Neural progenitor cell (in vitro differentiated cells): ENCODE measurements at regions not wholly inside any gene's neighbourhood (a gene's known extent, or its start where the extent isn't known, plus 50 kb on each side); places are given as distances from the start of the nearest gene placed in this dataset.

Source experiments
- DNase-seq: peaks from one replicate; pipeline ENCODE4 v3.0.0-alpha.2; 2016; ENCODE audit warnings: low spot score
- H2AFZ ChIP-seq: fragments of 200-600 bp; sonication (generic); replicated peaks from 2 replicates; pipeline ENCODE4 v1.6.1; 2016; ENCODE audit warnings: antibody characterized with exemption
- H3F3A ChIP-seq: fragments of 200-600 bp; sonication (generic); 2 replicates; pipeline ENCODE4 v1.6.1; 2016; ENCODE audit warnings: antibody characterized with exemption, low read depth
- H3K27ac ChIP-seq: fragments of 200-600 bp; sonication (generic); 2 replicates; pipeline ENCODE4 v1.5.1; 2016; ENCODE audit warnings: mild to moderate bottlenecking
- H3K27me3 ChIP-seq: fragments of 200-600 bp; sonication (generic); 2 replicates; pipeline ENCODE4 v1.6.1; 2016; ENCODE audit warnings: mild to moderate bottlenecking, moderate library complexity
- H3K36me3 ChIP-seq: fragments of 200-600 bp; sonication (generic); 2 replicates; pipeline ENCODE4 v1.5.1; 2016
- H3K4me1 ChIP-seq: fragments of 200-600 bp; sonication (generic); 2 replicates; pipeline ENCODE4 v1.6.1; 2016; ENCODE audit warnings: mixed run types
- H3K4me2 ChIP-seq: fragments of 200-600 bp; sonication (generic); 2 replicates; pipeline ENCODE4 v1.6.1; 2016
- H3K4me3 ChIP-seq: fragments of 200-600 bp; sonication (generic); 2 replicates; pipeline ENCODE4 v1.5.1; 2016
- H3K79me2 ChIP-seq: fragments of 200-600 bp; sonication (generic); 2 replicates; pipeline ENCODE4 v1.6.1; 2016; ENCODE audit warnings: low read depth
- H3K9ac ChIP-seq: fragments of 200-600 bp; sonication (generic); 2 replicates; pipeline ENCODE4 v1.6.1; 2016
- H3K9me3 ChIP-seq: fragments of 200-600 bp; sonication (generic); 2 replicates; pipeline ENCODE4 v1.5.1; 2016; ENCODE audit warnings: low read depth
- H4K20me1 ChIP-seq: fragments of 200-600 bp; sonication (generic); 2 replicates; pipeline ENCODE4 v1.6.1; 2016; ENCODE audit warnings: low read depth
- H3K27ac Mint-ChIP-seq: 3 replicates; pipeline ENCODE4 v1.8.0; 2021; ENCODE audit warnings: mixed read lengths
- H3K27me3 Mint-ChIP-seq: 2 replicates; pipeline ENCODE4 v1.8.0; 2022; ENCODE audit warnings: low read depth, mild to moderate bottlenecking, inconsistent platforms, moderate library complexity, mixed read lengths; ENCODE audit not compliant: insufficient read depth
- H3K36me3 Mint-ChIP-seq: 3 replicates; pipeline ENCODE4 v1.8.0; 2021; ENCODE audit warnings: mixed read lengths
- H3K4me1 Mint-ChIP-seq: 3 replicates; pipeline ENCODE4 v1.8.0; 2021; ENCODE audit warnings: mixed read lengths
- H3K4me3 Mint-ChIP-seq: 3 replicates; pipeline ENCODE4 v1.8.0; 2021; ENCODE audit warnings: mild to moderate bottlenecking, moderate library complexity, mixed read lengths
- H3K9me3 Mint-ChIP-seq: 3 replicates; pipeline ENCODE4 v1.8.0; 2020; ENCODE audit warnings: mixed read lengths
- CTCF ChIP-seq: fragments of 200-600 bp; sonication (generic); IDR thresholded peaks from 2 replicates; pipeline ENCODE4 v1.5.1; 2017; ENCODE audit warnings: antibody characterized with exemption, mild to moderate bottlenecking
- EZH2 ChIP-seq: fragments of 200-600 bp; sonication (generic); IDR thresholded peaks from 2 replicates; pipeline ENCODE4 v1.6.1; 2017; ENCODE audit warnings: antibody characterized with exemption, mild to moderate bottlenecking, moderate library complexity
- EZH2phosphoT487 ChIP-seq: fragments of 200-600 bp; sonication (generic); IDR thresholded peaks from 2 replicates; pipeline ENCODE4 v1.6.1; 2017; ENCODE audit warnings: antibody characterized with exemption

- Histone ChIP-seq H3K27me3 (no peaks in the 10 kb centered on the region), H3K9ac (no peak overlapping the region), H3K4me3 (no peak overlapping the region), H3K9me3 (no peaks in the 10 kb centered on the region), H3K79me2 (no peaks in the 10 kb centered on the region), H3K36me3 (no peaks in the 10 kb centered on the region), H3K27ac (no peak overlapping the region), H3K4me2 (no peak overlapping the region), H3F3A (peaks cover 3% of the 10 kb centered on the region), H2AFZ (no peak overlapping the region), H3K4me1 (peaks cover 3% of the 10 kb centered on the region), H4K20me1 (no peaks in the 10 kb centered on the region)
- TF ChIP-seq EZH2 (no peak), CTCF (no peak), EZH2phosphoT487 (no peak)
- Mint-ChIP-seq H3K4me3 (no peak overlapping the region), H3K36me3 (peaks cover 2% of the 10 kb centered on the region), H3K4me1 (peaks cover 19% of the 10 kb centered on the region), H3K27me3 (no peaks in the 10 kb centered on the region), H3K27ac (peak overlapping the region; percentile 1), H3K9me3 (no peaks in the 10 kb centered on the region)
- DNase-seq = no peak
These were observed 203.7 kb downstream of the SEMA6A start for GRCh38 chr5:116370886-116371285.

- no peak overlapping the region for H3K27ac Mint-ChIP-seq
- Histone ChIP-seq H2AFZ (no peak overlapping the region), H3F3A (no peaks in the 10 kb centered on the region), H3K4me3 (no peak overlapping the region), H3K9ac (no peak overlapping the region), H4K20me1 (no peaks in the 10 kb centered on the region), H3K4me1 (no peaks in the 10 kb centered on the region), H3K79me2 (no peaks in the 10 kb centered on the region), H3K36me3 (no peaks in the 10 kb centered on the region), H3K9me3 (no peaks in the 10 kb centered on the region), H3K27ac (no peak overlapping the region), H3K4me2 (no peak overlapping the region), H3K27me3 (no peaks in the 10 kb centered on the region)
- no peak for DNase-seq
- H3K36me3 Mint-ChIP-seq = peaks cover 2% of the 10 kb centered on the region
- H3K4me1 Mint-ChIP-seq = peaks cover 18% of the 10 kb centered on the region
- no peak for TF ChIP-seq EZH2
- TF ChIP-seq EZH2phosphoT487 = no peak
- TF ChIP-seq CTCF = no peak
- no peaks in the 10 kb centered on the region for H3K27me3 Mint-ChIP-seq
- no peaks in the 10 kb centered on the region for H3K9me3 Mint-ChIP-seq
- no peak overlapping the region for H3K4me3 Mint-ChIP-seq
These were observed 204.5 kb downstream of the SEMA6A start for GRCh38 chr5:116370149-116370548.

GRCh38 chr5:116365006-116365496 lies 209.6 kb downstream of the SEMA6A start:
- Histone ChIP-seq H4K20me1 (no peaks in the 10 kb centered on the region), H3F3A (peaks cover 3% of the 10 kb centered on the region), H3K79me2 (no peaks in the 10 kb centered on the region), H3K9me3 (no peaks in the 10 kb centered on the region), H3K27ac (no peak overlapping the region), H3K36me3 (no peaks in the 10 kb centered on the region), H3K4me1 (peaks cover 7% of the 10 kb centered on the region), H3K9ac (no peak overlapping the region), H3K4me2 (no peak overlapping the region), H3K4me3 (no peak overlapping the region), H3K27me3 (peaks cover 19% of the 10 kb centered on the region), H2AFZ (no peak overlapping the region)
- H3K9me3 Mint-ChIP-seq = peaks cover 4% of the 10 kb centered on the region
- TF ChIP-seq CTCF = no peak
- TF ChIP-seq EZH2phosphoT487 = no peak
- no peak for TF ChIP-seq EZH2
- peaks cover 5% of the 10 kb centered on the region for H3K36me3 Mint-ChIP-seq
- H3K4me3 Mint-ChIP-seq = no peak overlapping the region
- H3K27me3 Mint-ChIP-seq = no peaks in the 10 kb centered on the region
- peaks cover 11% of the 10 kb centered on the region for H3K4me1 Mint-ChIP-seq
- no peak for DNase-seq
- no peak overlapping the region for H3K27ac Mint-ChIP-seq
